HG03442 (cell line): ENCODE measurements at regions not wholly inside any gene's neighbourhood (a gene's known extent, or its start where the extent isn't known, plus 50 kb on each side); places are given as distances from the start of the nearest gene placed in this dataset.

ENCODE experiments used
- ATAC-seq: cut with Tn5 transposase; IDR thresholded peaks from one replicate; pipeline ENCODE4 v1.9.1; 2021; ENCODE audit warnings: mild to moderate bottlenecking, moderate library complexity; ENCODE audit not compliant: unreplicated experiment

DNA sequence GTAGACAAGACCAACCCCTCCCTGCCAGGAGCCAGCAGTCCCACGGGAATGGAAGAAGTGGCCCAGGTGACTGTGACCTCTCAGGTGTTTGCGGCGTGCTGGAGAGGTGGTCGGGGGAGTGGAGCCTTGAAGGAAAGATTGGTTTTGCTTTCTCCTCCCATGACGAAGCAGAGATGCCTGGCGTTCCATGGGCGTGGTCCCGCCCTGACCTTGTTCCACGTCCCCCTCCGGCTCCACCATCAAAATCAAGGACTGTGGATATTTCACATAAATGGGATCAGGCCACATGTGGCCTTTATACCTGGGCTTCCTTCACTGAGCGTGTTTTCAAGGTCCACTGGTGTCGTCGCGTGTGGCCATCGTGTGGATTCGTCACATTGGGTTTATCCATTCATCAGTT, 270.6 kb upstream of the TNRC6C start:
- no peak for ATAC-seq

GRCh38 chr17:77688369-77688768, 270.1 kb upstream of the TNRC6C start:
- ATAC-seq = no peak

GRCh38 chr17:77690271-77691161, 268.0 kb upstream of the TNRC6C start:
- no peak for ATAC-seq

DNA sequence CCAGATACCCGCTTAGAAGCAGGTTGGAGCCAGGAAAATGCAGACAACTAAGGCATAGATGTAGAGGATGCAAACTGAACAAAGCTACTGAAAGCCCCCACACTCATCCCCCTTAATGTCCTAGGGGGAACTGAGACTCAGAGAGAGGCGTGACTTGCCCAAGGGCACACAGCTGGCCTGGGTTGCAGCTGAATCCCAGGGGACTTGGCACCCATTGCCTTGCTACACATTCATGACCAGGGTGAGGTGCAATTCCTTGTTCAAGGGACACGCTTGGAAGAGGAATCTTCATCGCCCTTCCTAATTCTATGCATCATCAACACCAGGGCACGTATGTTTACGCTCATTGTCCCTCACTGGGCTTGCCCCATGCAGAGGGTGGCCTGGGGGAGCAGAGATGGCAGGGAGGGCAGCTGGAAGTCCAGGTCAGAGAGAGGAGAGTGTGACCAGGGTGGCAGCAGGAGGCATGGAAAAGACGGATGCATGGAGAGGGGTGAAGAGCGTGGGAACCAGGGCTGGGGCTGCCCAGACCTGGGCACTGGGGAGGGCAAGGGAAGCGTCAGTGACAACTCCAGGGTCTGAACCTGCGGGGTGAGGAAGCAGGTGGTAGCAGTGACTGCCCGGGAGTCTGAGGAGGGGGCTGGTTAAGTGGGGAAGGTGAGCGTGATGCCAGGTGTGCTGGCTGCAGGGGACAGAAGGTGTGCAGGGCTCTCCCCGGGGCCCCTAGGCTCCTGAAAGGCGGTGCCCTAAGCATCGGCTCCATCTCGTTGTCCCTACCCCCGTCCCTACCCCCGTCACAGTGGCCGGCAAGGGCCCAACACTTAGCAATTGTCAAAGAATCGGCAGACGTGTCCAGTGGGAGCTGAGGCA, 267.1 kb upstream of the TNRC6C start:
- ATAC-seq = no peak

DNA sequence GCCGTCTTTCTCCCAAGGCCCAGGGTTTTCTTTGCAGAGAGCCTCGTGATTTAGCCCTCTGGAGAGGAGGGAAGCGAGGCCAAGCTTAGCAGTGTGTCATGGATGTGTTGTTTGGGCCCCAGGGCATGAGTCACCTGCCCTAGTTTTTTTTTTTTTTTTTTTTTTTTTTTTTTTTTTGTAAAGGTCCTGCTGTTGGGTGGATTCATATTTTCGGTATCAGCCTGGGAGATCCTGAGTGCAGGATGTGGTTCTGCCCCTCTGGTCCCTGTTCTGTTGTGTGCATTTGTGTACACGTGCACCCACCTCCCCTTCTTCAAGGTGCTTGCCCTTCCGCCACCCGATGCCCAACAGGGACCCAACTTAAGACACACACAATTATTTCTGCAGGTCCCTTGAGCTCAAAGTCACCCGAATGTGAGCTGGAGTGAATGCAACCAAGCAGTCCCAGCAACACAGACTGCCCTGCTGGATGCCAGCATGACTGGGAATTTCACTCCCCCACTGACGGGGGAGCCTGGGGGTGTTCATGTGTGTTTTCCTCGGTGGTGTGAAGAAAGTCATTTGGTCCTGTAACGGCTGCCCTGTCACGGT, 265.8 kb upstream of the TNRC6C start:
- ATAC-seq = no peak

- no peak for ATAC-seq
Measured at GRCh38 chr17:77693301-77693700, 265.2 kb upstream of the TNRC6C start.

- no peak for ATAC-seq
Measured at GRCh38 chr17:77693776-77694175, 264.7 kb upstream of the TNRC6C start.

DNA sequence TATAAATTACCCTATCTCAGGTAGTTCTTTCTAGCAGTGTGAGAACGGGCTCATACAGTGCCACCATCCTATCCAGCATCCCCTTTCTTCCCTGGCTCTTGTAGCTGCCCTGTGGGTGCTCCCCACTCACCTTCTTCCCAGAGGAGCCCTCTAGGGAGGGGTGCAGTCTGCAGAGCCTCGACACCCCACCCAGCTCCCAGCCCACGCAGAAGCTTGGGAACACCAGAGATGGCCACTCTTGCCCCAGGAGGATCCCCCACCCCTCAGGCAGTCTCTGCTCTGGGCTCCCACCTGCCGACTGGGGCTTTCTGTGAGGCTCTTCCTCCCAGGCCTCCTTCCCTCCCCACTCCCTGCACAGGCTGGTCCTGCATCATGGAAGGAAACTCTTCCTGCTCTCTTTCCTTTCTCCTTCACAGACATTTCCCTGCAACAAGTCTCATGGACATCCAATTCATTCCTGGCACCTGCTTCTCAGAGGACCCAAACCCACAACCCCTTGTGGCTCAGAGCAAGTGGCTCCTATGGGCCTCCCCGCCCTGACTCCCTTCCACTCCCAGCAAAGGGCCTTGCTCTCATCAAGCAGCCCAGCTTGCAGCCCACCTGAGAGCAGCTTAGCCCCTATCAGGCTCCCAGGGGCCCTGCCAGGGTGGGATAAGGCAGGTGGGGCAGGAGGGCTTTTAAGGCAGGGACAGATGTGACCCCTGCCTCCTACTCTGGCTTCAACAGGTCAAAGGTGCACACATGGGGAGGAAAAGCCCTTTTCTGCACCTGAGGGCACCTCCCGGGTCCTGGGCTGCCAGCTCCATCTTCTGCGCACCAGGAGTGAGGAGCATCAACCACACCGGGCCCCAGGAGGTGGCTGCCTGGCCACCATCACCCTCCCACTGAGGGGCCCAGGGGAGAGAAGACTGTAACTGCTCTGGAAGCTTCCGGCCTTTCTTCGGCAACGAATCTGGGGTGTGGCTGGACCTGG, 263.8 kb upstream of the TNRC6C start:
- no peak for ATAC-seq

- ATAC-seq = no peak
Measured at GRCh38 chr17:77695386-77695785, 263.1 kb upstream of the TNRC6C start.

DNA sequence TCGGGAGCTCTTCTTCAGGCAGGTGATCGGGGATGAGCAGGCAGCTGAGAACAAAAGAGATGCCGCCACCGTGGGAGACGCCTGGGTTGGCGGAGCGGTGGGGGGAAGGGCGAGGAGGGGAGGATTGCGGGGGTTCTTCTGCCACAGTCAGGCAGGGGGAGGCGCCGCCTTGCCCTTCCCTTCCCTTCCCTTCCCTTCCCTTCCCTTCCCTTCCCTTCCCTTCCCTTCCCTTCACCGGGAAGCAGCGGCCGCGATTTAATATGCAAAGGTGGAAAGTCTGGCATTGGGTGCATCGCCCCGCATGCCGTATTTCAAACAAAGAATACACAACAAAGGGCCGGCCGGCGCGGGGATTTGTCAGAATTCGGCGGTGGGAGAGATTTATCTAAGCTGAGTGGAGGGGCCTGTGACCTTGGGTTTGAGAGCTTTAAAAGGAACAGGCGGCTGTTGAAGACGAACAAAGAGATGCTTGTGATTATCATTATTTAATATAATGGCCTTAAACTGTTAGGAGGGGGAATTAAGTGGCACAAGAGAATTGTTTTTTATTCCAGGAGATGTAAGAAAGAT, 262.3 kb upstream of the TNRC6C start:
- ATAC-seq = no peak

GRCh38 chr17:77696721-77697460, 261.6 kb upstream of the TNRC6C start:
- ATAC-seq = no peak

GRCh38 chr17:77697480-77698400, 260.8 kb upstream of the TNRC6C start:
- ATAC-seq = no peak

DNA sequence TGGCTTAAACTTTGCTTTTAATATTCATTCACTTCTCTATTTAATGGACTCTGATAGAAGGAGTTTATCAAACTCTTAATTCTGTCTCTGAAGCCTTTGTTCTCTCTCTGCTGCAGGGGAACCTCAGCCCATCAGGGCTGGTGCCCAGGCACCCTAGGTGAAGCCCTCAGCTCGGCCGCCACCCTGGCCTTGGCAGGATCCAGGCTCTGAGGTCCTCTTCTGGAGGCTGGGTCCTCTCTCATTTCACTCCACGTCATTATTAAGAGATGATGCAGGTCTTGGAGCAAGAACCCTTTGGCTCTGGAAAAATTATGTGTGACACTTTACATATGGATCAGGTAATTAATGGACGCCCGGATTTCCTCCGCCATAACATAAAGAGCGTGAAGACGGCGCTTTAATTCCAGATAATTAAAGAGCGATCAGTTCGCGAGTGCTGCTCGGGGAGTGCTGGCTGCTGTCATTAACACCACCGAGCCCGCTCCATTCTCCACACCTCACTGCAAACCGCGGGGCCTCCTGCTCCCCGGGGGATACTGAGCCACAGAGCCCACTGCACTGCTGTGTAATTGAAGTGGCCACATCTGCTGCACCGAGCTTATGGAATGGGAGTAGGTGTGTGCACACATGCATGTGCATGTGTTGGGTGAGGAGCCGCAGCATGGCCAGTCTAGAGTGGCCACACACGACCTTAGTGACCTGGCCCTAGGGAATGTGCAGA, 259.4 kb upstream of the TNRC6C start:
- no peak for ATAC-seq

DNA sequence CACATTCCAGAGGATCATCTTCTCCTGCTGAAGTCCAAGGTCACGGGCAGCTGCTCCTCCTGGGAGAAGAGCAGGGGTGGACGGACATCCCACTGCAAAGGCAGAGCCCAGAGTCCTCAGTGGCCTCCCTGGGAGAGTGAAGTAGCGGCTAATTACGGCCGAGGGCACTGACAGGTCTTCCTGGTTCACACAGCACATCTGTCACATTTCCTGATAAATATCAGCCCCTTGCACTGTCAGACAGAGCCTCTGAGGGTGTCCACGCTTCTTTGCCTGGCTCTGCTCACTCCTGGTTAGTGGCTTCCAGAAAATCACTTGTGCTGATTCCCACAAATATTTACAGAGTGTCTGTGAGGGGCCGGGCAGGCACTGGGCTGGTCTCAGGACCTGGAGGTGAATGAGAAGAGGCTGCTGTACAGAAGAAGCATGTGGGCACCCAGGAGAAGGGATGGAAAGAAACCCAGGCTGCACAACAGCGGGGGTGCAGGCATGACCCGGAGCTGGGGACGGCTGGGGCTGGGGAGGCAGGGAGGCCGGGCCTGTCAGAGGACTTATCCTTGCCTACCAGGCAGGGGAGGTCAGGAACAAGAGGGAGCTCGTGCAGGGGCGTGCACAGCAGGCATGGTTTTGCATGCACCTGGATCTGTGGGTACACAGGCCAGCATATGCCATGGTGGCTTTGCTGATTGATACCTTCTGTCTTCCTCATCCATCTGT, 258.2 kb upstream of the TNRC6C start:
- no peak for ATAC-seq

DNA sequence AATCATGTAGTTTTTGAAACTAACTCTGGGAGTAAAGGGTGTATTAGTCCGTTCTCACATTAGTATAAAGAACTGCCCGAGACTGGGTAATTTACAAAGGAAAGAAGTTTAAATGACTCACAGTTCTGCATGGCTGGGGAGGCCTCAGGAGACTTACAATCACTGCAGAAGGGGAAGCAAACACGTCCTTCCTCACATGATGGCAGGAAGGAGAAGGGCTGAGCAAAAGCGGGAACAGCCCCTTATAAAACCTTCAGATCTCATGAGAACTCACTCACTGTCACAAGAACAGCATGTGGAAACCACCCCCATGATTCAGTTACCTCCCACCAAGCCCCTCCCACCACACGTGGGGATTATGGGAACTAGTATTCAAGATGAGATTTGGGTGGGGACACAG, 256.5 kb upstream of the TNRC6C start:
- no peak for ATAC-seq

- no peak for ATAC-seq
Measured at GRCh38 chr17:77704048-77704815, 254.3 kb upstream of the TNRC6C start.
